ENCODE measurements at regions not wholly inside any gene's neighbourhood (a gene's known extent, or its start where the extent isn't known, plus 50 kb on each side); places are given as distances from the start of the nearest gene placed in this dataset.
A peak's percentile ranks its signal among the peaks of the same experiment; 100 is the strongest.

- H3K36me3 ChIP-seq (replicated peaks; ENCODE audit: insufficient read depth, low read depth): no peaks in the 10 kb centered on the region
- no peaks in the 10 kb centered on the region for H3K27me3 ChIP-seq
- no peak overlapping the region for H3K4me3 ChIP-seq
- H3K4me1 ChIP-seq (ENCODE audit: insufficient read depth): no peaks in the 10 kb centered on the region
- 91% methylated on average over 8 of the region's 8 CpGs for WGBS (ENCODE audit: low lambda C conversion rate, missing lambda C conversion rate)
- no peaks in the 10 kb centered on the region for H3K9me2 ChIP-seq (replicated peaks; ENCODE audit: insufficient read depth)
- no peak for DNase-seq (ENCODE audit: low spot score)
- TF ChIP-seq, protein P1, sequence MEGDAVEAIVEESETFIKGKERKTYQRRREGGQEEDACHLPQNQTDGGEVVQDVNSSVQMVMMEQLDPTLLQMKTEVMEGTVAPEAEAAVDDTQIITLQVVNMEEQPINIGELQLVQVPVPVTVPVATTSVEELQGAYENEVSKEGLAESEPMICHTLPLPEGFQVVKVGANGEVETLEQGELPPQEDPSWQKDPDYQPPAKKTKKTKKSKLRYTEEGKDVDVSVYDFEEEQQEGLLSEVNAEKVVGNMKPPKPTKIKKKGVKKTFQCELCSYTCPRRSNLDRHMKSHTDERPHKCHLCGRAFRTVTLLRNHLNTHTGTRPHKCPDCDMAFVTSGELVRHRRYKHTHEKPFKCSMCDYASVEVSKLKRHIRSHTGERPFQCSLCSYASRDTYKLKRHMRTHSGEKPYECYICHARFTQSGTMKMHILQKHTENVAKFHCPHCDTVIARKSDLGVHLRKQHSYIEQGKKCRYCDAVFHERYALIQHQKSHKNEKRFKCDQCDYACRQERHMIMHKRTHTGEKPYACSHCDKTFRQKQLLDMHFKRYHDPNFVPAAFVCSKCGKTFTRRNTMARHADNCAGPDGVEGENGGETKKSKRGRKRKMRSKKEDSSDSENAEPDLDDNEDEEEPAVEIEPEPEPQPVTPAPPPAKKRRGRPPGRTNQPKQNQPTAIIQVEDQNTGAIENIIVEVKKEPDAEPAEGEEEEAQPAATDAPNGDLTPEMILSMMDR (IDR thresholded peaks at IDR 0.05; ENCODE audit: poor library complexity): no peak
- TF ChIP-seq EZH2 (IDR thresholded peaks at IDR 0.05; ENCODE audit: borderline replicate concordance) (no peak), EZH2phosphoT487 (IDR thresholded peaks at IDR 0.05; ENCODE audit: low read depth, severe bottlenecking, unreplicated experiment) (no peak)
- H3K27ac ChIP-seq: no peak overlapping the region
- H4K20me1 ChIP-seq (ENCODE audit: insufficient read depth, poor library complexity, severe bottlenecking): no peaks in the 10 kb centered on the region
- no peaks in the 10 kb centered on the region for H3K9me3 ChIP-seq (ENCODE audit: low read depth)
- no peaks in the 10 kb centered on the region for H3K79me2 ChIP-seq
- no peak overlapping the region for H3K4me2 ChIP-seq
- H2AFZ ChIP-seq: no peak overlapping the region
Observed at GRCh38 chr13:100738176-100738855, 63.7 kb upstream of the TMTC4 start.

DNA sequence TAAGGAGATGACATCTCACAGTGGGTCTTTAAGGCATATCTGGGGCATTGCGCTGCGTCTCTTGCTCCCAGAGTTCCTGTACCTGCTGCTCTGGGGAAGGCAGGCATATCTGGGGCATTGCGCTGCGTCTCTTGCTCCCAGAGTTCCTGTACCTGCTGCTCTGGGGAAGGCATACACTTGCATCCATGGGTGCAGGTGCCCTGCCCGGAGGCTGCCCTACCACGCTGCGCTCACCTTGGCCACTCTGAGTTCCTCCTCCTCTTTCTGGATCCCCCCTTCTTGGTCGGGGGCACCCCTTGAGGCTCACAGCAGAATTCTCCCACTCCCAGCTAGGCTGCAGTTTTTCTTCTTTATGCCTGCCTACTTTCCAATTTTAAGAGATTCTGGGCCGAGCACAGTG lies 60.9 kb upstream of the TMTC4 start:
- no peaks in the 10 kb centered on the region for H3K27me3 ChIP-seq
- WGBS (ENCODE audit: low lambda C conversion rate, missing lambda C conversion rate): 96% methylated on average over 9 of the region's 9 CpGs
- H2AFZ ChIP-seq: no peak overlapping the region
- TF ChIP-seq EZH2phosphoT487 (IDR thresholded peaks at IDR 0.05; ENCODE audit: low read depth, severe bottlenecking, unreplicated experiment) (no peak), EZH2 (IDR thresholded peaks at IDR 0.05; ENCODE audit: borderline replicate concordance) (no peak)
- TF ChIP-seq, protein P1 (IDR thresholded peaks at IDR 0.05; ENCODE audit: poor library complexity): no peak
- H3K4me1 ChIP-seq (ENCODE audit: insufficient read depth): no peaks in the 10 kb centered on the region
- no peak overlapping the region for H3K4me3 ChIP-seq
- H3K9me3 ChIP-seq (ENCODE audit: low read depth): no peaks in the 10 kb centered on the region
- no peak for DNase-seq (ENCODE audit: low spot score)
- no peak overlapping the region for H3K27ac ChIP-seq
- H3K9me2 ChIP-seq (replicated peaks; ENCODE audit: insufficient read depth): no peaks in the 10 kb centered on the region
- no peaks in the 10 kb centered on the region for H4K20me1 ChIP-seq (ENCODE audit: insufficient read depth, poor library complexity, severe bottlenecking)
- no peak overlapping the region for H3K4me2 ChIP-seq
- no peaks in the 10 kb centered on the region for H3K36me3 ChIP-seq (replicated peaks; ENCODE audit: insufficient read depth, low read depth)
- no peaks in the 10 kb centered on the region for H3K79me2 ChIP-seq

DNA sequence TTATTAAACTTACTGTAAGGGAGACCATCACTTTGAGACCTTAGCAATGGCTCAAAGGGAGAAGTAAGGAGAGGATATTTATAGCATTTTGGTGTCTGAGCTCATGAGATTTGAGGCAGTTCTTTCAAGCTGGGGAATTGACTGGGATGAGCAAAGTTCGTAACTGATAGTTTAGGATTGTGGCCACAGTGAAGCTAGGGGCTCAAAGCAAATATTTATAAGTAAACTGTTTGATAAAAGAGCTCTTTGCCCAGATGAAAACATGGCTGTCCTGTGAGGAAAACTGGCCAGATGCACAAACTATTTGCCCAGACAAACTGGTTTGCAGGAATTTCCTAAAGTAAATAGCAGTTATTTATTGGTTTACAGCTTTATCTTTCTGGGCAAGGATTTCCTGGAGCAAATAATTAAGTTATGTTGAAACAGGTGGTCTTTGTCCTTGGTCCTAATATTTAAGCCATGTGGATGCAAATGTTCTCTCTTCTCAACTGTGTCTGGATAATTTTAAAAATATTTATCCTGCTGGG lies 59.7 kb upstream of the TMTC4 start:
- no peak overlapping the region for H3K4me3 ChIP-seq
- H3K27me3 ChIP-seq: no peaks in the 10 kb centered on the region
- TF ChIP-seq EZH2phosphoT487 (IDR thresholded peaks at IDR 0.05; ENCODE audit: low read depth, severe bottlenecking, unreplicated experiment): no peak
- TF ChIP-seq, protein P1 (IDR thresholded peaks at IDR 0.05; ENCODE audit: poor library complexity): no peak
- no peak for TF ChIP-seq EZH2 (IDR thresholded peaks at IDR 0.05; ENCODE audit: borderline replicate concordance)
- no peak for DNase-seq (ENCODE audit: low spot score)
- no peak overlapping the region for H3K4me2 ChIP-seq
- no peaks in the 10 kb centered on the region for H3K9me3 ChIP-seq (ENCODE audit: low read depth)
- WGBS (ENCODE audit: low lambda C conversion rate, missing lambda C conversion rate): 24% methylated on average over 1 of the region's 1 CpG
- H3K79me2 ChIP-seq: no peaks in the 10 kb centered on the region
- H3K36me3 ChIP-seq (replicated peaks; ENCODE audit: insufficient read depth, low read depth): no peaks in the 10 kb centered on the region
- H3K27ac ChIP-seq: peak overlapping the region; percentile 18
- no peaks in the 10 kb centered on the region for H3K9me2 ChIP-seq (replicated peaks; ENCODE audit: insufficient read depth)
- no peaks in the 10 kb centered on the region for H3K4me1 ChIP-seq (ENCODE audit: insufficient read depth)
- H2AFZ ChIP-seq: no peak overlapping the region
- H4K20me1 ChIP-seq (ENCODE audit: insufficient read depth, poor library complexity, severe bottlenecking): no peaks in the 10 kb centered on the region

Data from hepatocyte (in vitro differentiated cells).